ENCODE measurements at regions not wholly inside any gene's neighbourhood (a gene's known extent, or its start where the extent isn't known, plus 50 kb on each side); places are given as distances from the start of the nearest gene placed in this dataset.

- TF ChIP-seq EP300 (IDR thresholded peaks at IDR 0.05): no peak
- TF ChIP-seq CTCF (IDR thresholded peaks at IDR 0.05): no peak
- TF ChIP-seq POLR2A (IDR thresholded peaks at IDR 0.05): no peak
Observed at GRCh38 chr6:133587546-133588160, 301.3 kb upstream of the TCF21 start.

All from tibial nerve (tissue), 4 donors.